ENCODE measurements at regions not wholly inside any gene's neighbourhood (a gene's known extent, or its start where the extent isn't known, plus 50 kb on each side); places are given as distances from the start of the nearest gene placed in this dataset.

GRCh38 chr12:83343767-83344166, 657.1 kb downstream of the TMTC2 start:
- Histone ChIP-seq H3K9me3 (ENCODE audit: severe bottlenecking) (no peaks in the 10 kb centered on the region), H3K27me3 (ENCODE audit: insufficient read depth, low read depth, severe bottlenecking) (no peaks in the 10 kb centered on the region), H3K27ac (no peak overlapping the region), H3K4me3 (ENCODE audit: low read depth, low read length) (no peak overlapping the region), H3K36me3 (no peaks in the 10 kb centered on the region)
- DNase-seq: no peak
- TF ChIP-seq CTCF (IDR thresholded peaks at IDR 0.05; ENCODE audit: low read depth, low read length): no peak

- H3K9me3 ChIP-seq (ENCODE audit: severe bottlenecking): no peaks in the 10 kb centered on the region
- H3K27ac ChIP-seq: no peak overlapping the region
- no peak for TF ChIP-seq CTCF (IDR thresholded peaks at IDR 0.05; ENCODE audit: low read depth, low read length)
- DNase-seq: no peak
- H3K27me3 ChIP-seq (ENCODE audit: insufficient read depth, low read depth, severe bottlenecking): no peaks in the 10 kb centered on the region
- H3K36me3 ChIP-seq: no peaks in the 10 kb centered on the region
- no peak overlapping the region for H3K4me3 ChIP-seq (ENCODE audit: low read depth, low read length)
These were observed 649.0 kb downstream of the TMTC2 start for GRCh38 chr12:83335748-83336147.

GRCh38 chr12:83326666-83327065, 640.0 kb downstream of the TMTC2 start:
- Histone ChIP-seq H3K27ac (no peak overlapping the region), H3K36me3 (no peaks in the 10 kb centered on the region), H3K4me3 (ENCODE audit: low read depth, low read length) (no peak overlapping the region), H3K27me3 (ENCODE audit: insufficient read depth, low read depth, severe bottlenecking) (no peaks in the 10 kb centered on the region), H3K9me3 (ENCODE audit: severe bottlenecking) (no peaks in the 10 kb centered on the region)
- TF ChIP-seq CTCF (IDR thresholded peaks at IDR 0.05; ENCODE audit: low read depth, low read length): no peak
- no peak for DNase-seq

- Histone ChIP-seq H3K9me3 (ENCODE audit: severe bottlenecking) (no peaks in the 10 kb centered on the region), H3K27me3 (ENCODE audit: insufficient read depth, low read depth, severe bottlenecking) (no peaks in the 10 kb centered on the region), H3K4me3 (ENCODE audit: low read depth, low read length) (no peak overlapping the region), H3K36me3 (no peaks in the 10 kb centered on the region), H3K27ac (no peak overlapping the region)
- no peak for TF ChIP-seq CTCF (IDR thresholded peaks at IDR 0.05; ENCODE audit: low read depth, low read length)
- DNase-seq: no peak
These were observed 637.2 kb downstream of the TMTC2 start for GRCh38 chr12:83323866-83324265.

- Histone ChIP-seq H3K27ac (no peak overlapping the region), H3K4me3 (ENCODE audit: low read depth, low read length) (no peak overlapping the region), H3K9me3 (ENCODE audit: severe bottlenecking) (no peaks in the 10 kb centered on the region), H3K27me3 (ENCODE audit: insufficient read depth, low read depth, severe bottlenecking) (no peaks in the 10 kb centered on the region), H3K36me3 (no peaks in the 10 kb centered on the region)
- DNase-seq: no peak
- TF ChIP-seq CTCF (IDR thresholded peaks at IDR 0.05; ENCODE audit: low read depth, low read length): no peak
These were observed 636.1 kb downstream of the TMTC2 start for GRCh38 chr12:83322809-83323208.

- Histone ChIP-seq H3K9me3 (ENCODE audit: severe bottlenecking) (no peaks in the 10 kb centered on the region), H3K4me3 (ENCODE audit: low read depth, low read length) (no peak overlapping the region), H3K27me3 (ENCODE audit: insufficient read depth, low read depth, severe bottlenecking) (no peaks in the 10 kb centered on the region), H3K36me3 (no peaks in the 10 kb centered on the region), H3K27ac (no peak overlapping the region)
- DNase-seq: no peak
- no peak for TF ChIP-seq CTCF (IDR thresholded peaks at IDR 0.05; ENCODE audit: low read depth, low read length)
These were observed 635.3 kb downstream of the TMTC2 start for GRCh38 chr12:83321971-83322370.

Measured in WERI-Rb-1 (cell line).